ENCODE measurements at regions not wholly inside any gene's neighbourhood (a gene's known extent, or its start where the extent isn't known, plus 50 kb on each side); places are given as distances from the start of the nearest gene placed in this dataset.

- no peak for TF ChIP-seq REST (tag by site-specific recombination; IDR thresholded peaks at IDR 0.05)
- no peak for TF ChIP-seq ZNF580 (tag by site-specific recombination; IDR thresholded peaks at IDR 0.05)
- no peak for TF ChIP-seq ZNF501 (tag by site-specific recombination; IDR thresholded peaks at IDR 0.05)
- TF ChIP-seq ZFP69B (tag by site-specific recombination; IDR thresholded peaks at IDR 0.05) = no peak
- TF ChIP-seq SALL2 (tag by site-specific recombination; IDR thresholded peaks at IDR 0.05; ENCODE audit: borderline replicate concordance) = no peak
- TF ChIP-seq INSM2 (tag by site-specific recombination; IDR thresholded peaks at IDR 0.05) = no peak
- TF ChIP-seq ZNF792 (tag by site-specific recombination; IDR thresholded peaks at IDR 0.05) = no peak
- no peak for TF ChIP-seq ZNF704 (tag by site-specific recombination; IDR thresholded peaks at IDR 0.05)
- TF ChIP-seq ZBTB44 (tag by site-specific recombination; IDR thresholded peaks at IDR 0.05) = no peak
- no peak for TF ChIP-seq ZNF416 (tag by site-specific recombination; IDR thresholded peaks at IDR 0.05)
- TF ChIP-seq MEIS1 (CRISPR knock-in tag; IDR thresholded peaks at IDR 0.05; ENCODE audit: borderline replicate concordance) = no peak
- no peak for TF ChIP-seq ZNF24 (tag by site-specific recombination; IDR thresholded peaks at IDR 0.05)
- no peak for TF ChIP-seq ZBTB21 (tag by site-specific recombination; IDR thresholded peaks at IDR 0.05)
Measured at GRCh38 chr3:22262386-22262785, 511.4 kb upstream of the ZNF385D start (continued).

- Histone ChIP-seq H3K4me1 (ENCODE audit: control insufficient read depth, insufficient read depth, low read length) (no peaks in the 10 kb centered on the region), H3K36me3 (ENCODE audit: control insufficient read depth in 2 of 2, insufficient read depth in 1 of 2, low read length in 2 of 2) (no peaks in the 10 kb centered on the region), H3K9me3 (ENCODE audit: control insufficient read depth, insufficient read depth, low read depth, low read length) (no peaks in the 10 kb centered on the region), H3K4me3 (ENCODE audit: low read depth, low read length) (no peak overlapping the region), H3K27ac (ENCODE audit: extremely low read depth, low read depth, low read length) (no peak overlapping the region)
- POLR2A ChIA-PET = no interaction called here
- CTCF ChIA-PET = no interaction called here
- TF ChIP-seq REST (tag by site-specific recombination; IDR thresholded peaks at IDR 0.05) (no peak), GFI1B (tag by site-specific recombination; IDR thresholded peaks at IDR 0.05) (no peak), ZNF354C (tag by site-specific recombination; IDR thresholded peaks at IDR 0.05; ENCODE audit: borderline replicate concordance, low read depth) (no peak), ZNF707 (tag by site-specific recombination; IDR thresholded peaks at IDR 0.05) (no peak), ZNF555 (tag by site-specific recombination; conservative IDR thresholded peaks at IDR 0.05) (no peak), ZNF530 (tag by site-specific recombination; IDR thresholded peaks at IDR 0.05; ENCODE audit: low read depth) (no peak), SCRT2 (tag by site-specific recombination; IDR thresholded peaks at IDR 0.05) (no peak), ZNF223 (tag by site-specific recombination; IDR thresholded peaks at IDR 0.05) (no peak), ZNF302 (tag by site-specific recombination; IDR thresholded peaks at IDR 0.05; ENCODE audit: low read depth) (no peak), ZNF341 (tag by site-specific recombination; IDR thresholded peaks at IDR 0.05; ENCODE audit: low read depth) (no peak), ZNF10 (tag by site-specific recombination; IDR thresholded peaks at IDR 0.05) (no peak), GLI4 (tag by site-specific recombination; IDR thresholded peaks at IDR 0.05) (no peak), ZNF521 (tag by site-specific recombination; IDR thresholded peaks at IDR 0.05) (no peak), ZNF202 (tag by site-specific recombination; IDR thresholded peaks at IDR 0.05; ENCODE audit: borderline replicate concordance) (no peak)
Measured at GRCh38 chr3:22263042-22263441, 512.0 kb upstream of the ZNF385D start.

Measured in HEK293 (cell line).